H1 (cell line): ENCODE measurements at regions not wholly inside any gene's neighbourhood (a gene's known extent, or its start where the extent isn't known, plus 50 kb on each side); places are given as distances from the start of the nearest gene placed in this dataset.

Experiments used
- RBBP5 ChIP-seq: IDR thresholded peaks from 2 replicates; pipeline ENCODE4 v1.7.1; 2012; ENCODE audit warnings: low read depth, mild to moderate bottlenecking, inconsistent platforms, low read length, moderate library complexity, borderline replicate concordance
- TAF1 ChIP-seq: IDR thresholded peaks from 2 replicates; pipeline ENCODE4 v1.6.1; 2011; ENCODE audit warnings: mild to moderate bottlenecking, low read depth, low read length
- TF ChIP-seq, protein P1 (sequence below): IDR thresholded peaks from 2 replicates; pipeline ENCODE4 v1.6.1; 2012; ENCODE audit warnings: low read length, inconsistent platforms

DNA sequence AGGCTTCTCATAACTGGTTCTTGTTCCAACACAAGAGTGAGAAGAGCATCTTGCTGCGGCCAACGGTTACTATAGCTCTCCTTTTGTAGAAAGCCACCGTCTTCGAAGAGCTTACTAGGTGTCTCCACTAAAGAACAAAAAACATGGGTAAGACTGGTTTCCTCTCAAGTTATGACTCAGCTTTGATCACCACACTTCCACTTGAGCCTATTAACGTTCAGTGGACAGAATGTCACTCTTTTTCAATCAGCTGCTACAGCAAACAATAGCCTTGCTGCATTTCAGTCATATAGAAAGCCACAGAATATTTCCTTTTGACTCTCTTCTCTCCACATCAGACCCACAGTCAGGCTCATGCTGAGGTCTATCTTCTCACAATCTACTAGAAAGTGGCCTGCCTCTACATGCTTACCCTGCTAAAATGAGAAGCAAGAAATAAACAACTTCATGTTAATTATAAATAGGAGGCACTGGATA, 243.5 kb upstream of the PREP start (continued):
- TF ChIP-seq, protein P1, sequence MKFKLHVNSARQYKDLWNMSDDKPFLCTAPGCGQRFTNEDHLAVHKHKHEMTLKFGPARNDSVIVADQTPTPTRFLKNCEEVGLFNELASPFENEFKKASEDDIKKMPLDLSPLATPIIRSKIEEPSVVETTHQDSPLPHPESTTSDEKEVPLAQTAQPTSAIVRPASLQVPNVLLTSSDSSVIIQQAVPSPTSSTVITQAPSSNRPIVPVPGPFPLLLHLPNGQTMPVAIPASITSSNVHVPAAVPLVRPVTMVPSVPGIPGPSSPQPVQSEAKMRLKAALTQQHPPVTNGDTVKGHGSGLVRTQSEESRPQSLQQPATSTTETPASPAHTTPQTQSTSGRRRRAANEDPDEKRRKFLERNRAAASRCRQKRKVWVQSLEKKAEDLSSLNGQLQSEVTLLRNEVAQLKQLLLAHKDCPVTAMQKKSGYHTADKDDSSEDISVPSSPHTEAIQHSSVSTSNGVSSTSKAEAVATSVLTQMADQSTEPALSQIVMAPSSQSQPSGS = no peak
- TF ChIP-seq TAF1 (no peak), RBBP5 (no peak)
